Tongue (tissue), 1 donor: ENCODE measurements at regions not wholly inside any gene's neighbourhood (a gene's known extent, or its start where the extent isn't known, plus 50 kb on each side); places are given as distances from the start of the nearest gene placed in this dataset.

Source experiments
- DNase-seq: peaks from one replicate; pipeline ENCODE4 v3.0.0-alpha.2; 2015

- DNase-seq = no peak
These were observed 123.2 kb upstream of the BTBD3 start for GRCh38 chr20:11794525-11794924.

- DNase-seq = no peak
These were observed 122.5 kb upstream of the BTBD3 start for GRCh38 chr20:11795071-11795615.

- no peak for DNase-seq
These were observed 121.7 kb upstream of the BTBD3 start for GRCh38 chr20:11796026-11796425.

- DNase-seq = no peak
These were observed 120.5 kb upstream of the BTBD3 start for GRCh38 chr20:11797156-11797555.

- DNase-seq = peak; percentile 49
These were observed 118.4 kb upstream of the BTBD3 start for GRCh38 chr20:11799281-11799684.

GRCh38 chr20:11807054-11808048 lies 110.3 kb upstream of the BTBD3 start:
- peak; percentile 69 for DNase-seq

GRCh38 chr20:11808841-11809240 lies 108.9 kb upstream of the BTBD3 start:
- DNase-seq = no peak

- no peak for DNase-seq
These were observed 107.2 kb upstream of the BTBD3 start for GRCh38 chr20:11810311-11811083.

- DNase-seq = no peak
These were observed 104.4 kb upstream of the BTBD3 start for GRCh38 chr20:11813106-11813890.

GRCh38 chr20:11814267-11814666 lies 103.4 kb upstream of the BTBD3 start:
- no peak for DNase-seq

- no peak for DNase-seq
These were observed 96.9 kb upstream of the BTBD3 start for GRCh38 chr20:11820838-11821237.

GRCh38 chr20:11822540-11822794 lies 95.2 kb upstream of the BTBD3 start:
- DNase-seq = no peak

GRCh38 chr20:11826334-11826733 lies 91.4 kb upstream of the BTBD3 start:
- DNase-seq = peak; percentile 10

- DNase-seq = no peak
These were observed 85.3 kb upstream of the BTBD3 start for GRCh38 chr20:11832397-11832796.

- no peak for DNase-seq
These were observed 84.8 kb upstream of the BTBD3 start for GRCh38 chr20:11832851-11833250.

GRCh38 chr20:11833825-11834224 lies 83.9 kb upstream of the BTBD3 start:
- DNase-seq = no peak

- peak; percentile 40 for DNase-seq
These were observed 79.5 kb upstream of the BTBD3 start for GRCh38 chr20:11838076-11838636.

- DNase-seq = no peak
These were observed 75.7 kb upstream of the BTBD3 start for GRCh38 chr20:11841972-11842461.

- DNase-seq = no peak
These were observed 74.4 kb upstream of the BTBD3 start for GRCh38 chr20:11843289-11843688.

GRCh38 chr20:11844691-11845090 lies 73.0 kb upstream of the BTBD3 start:
- peak; percentile 37 for DNase-seq

- no peak for DNase-seq
These were observed 72.4 kb upstream of the BTBD3 start for GRCh38 chr20:11845340-11845739.

GRCh38 chr20:11846131-11846530 lies 71.6 kb upstream of the BTBD3 start:
- DNase-seq = no peak
